ENCODE measurements at regions not wholly inside any gene's neighbourhood (a gene's known extent, or its start where the extent isn't known, plus 50 kb on each side); places are given as distances from the start of the nearest gene placed in this dataset.
A peak's percentile ranks its signal among the peaks of the same experiment; 100 is the strongest.

DNA sequence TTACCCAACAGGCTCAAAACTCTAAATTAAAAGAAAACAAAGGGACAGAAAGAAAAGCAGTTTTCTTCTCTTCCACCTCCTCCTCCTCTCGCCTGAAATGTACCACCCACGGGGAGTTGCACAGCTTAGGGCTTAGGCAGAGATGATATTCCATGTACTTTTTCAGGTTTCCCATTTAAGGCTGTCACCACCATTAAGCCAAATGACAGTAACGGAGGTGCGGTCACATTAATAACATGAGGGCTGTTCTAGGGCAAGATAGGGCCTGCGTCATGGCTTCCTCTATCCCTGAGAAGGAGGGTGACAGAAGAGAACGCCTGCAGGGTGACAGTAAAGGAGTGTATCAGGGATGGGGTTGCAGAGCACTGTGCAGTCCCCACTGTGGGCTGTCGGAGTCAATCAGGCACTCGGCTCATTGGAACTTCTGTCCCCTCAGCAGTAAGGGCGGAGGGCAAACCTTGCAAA is 51.7 kb upstream of the TJP1 start:
- Histone ChIP-seq H3K27ac (ENCODE audit: low read length, poor library complexity, severe bottlenecking) (no peak overlapping the region), H3K23ac (ENCODE audit: low read length in 2 of 2) (no peak overlapping the region), H2BK12ac (ENCODE audit: low read length in 2 of 2) (no peak overlapping the region), H2BK5ac (ENCODE audit: low read depth, low read length, poor library complexity, severe bottlenecking) (no peak overlapping the region), H2AFZ (ENCODE audit: low read depth, low read length) (no peak overlapping the region), H3K4me3 (ENCODE audit: insufficient read depth in 1 of 2, low read depth in 1 of 2, low read length in 2 of 2) (no peak overlapping the region), H3K79me1 (replicated peaks; ENCODE audit: low read length, poor library complexity, severe bottlenecking) (no peaks in the 10 kb centered on the region), H3K36me3 (ENCODE audit: control insufficient read depth in 1 of 2, insufficient read depth in 2 of 2, low read depth in 1 of 2, low read length in 2 of 2) (no peaks in the 10 kb centered on the region), H3K4me1 (ENCODE audit: control insufficient read depth, insufficient read depth, low read depth, low read length) (no peaks in the 10 kb centered on the region), H3K9ac (ENCODE audit: low read length) (no peak overlapping the region), H3K27me3 (ENCODE audit: control insufficient read depth in 1 of 2, insufficient read depth in 1 of 2, low read length in 2 of 2) (no peaks in the 10 kb centered on the region), H2BK15ac (ENCODE audit: low read depth, poor library complexity, severe bottlenecking) (no peak overlapping the region), H3K4me2 (ENCODE audit: low read length, poor library complexity, severe bottlenecking) (no peak overlapping the region), H2AK5ac (ENCODE audit: low read length, severe bottlenecking) (no peak overlapping the region), H3K4ac (ENCODE audit: low read depth in 1 of 2, low read length in 2 of 2) (peak overlapping the region in 1 of 2 experiments; percentile 56), H4K8ac (ENCODE audit: low read length) (no peak overlapping the region), H4K91ac (ENCODE audit: low read length) (no peak overlapping the region), H3K18ac (ENCODE audit: low read depth in 1 of 2, low read length in 2 of 2) (no peak overlapping the region), H3K9me3 (ENCODE audit: control insufficient read depth, low read length) (no peaks in the 10 kb centered on the region), H3K14ac (ENCODE audit: low read length in 2 of 2) (no peak overlapping the region), H2BK120ac (ENCODE audit: low read depth, low read length) (no peak overlapping the region)
- no peak for DNase-seq
- 98% methylated on average over 9 of the region's 9 CpGs for WGBS

DNA sequence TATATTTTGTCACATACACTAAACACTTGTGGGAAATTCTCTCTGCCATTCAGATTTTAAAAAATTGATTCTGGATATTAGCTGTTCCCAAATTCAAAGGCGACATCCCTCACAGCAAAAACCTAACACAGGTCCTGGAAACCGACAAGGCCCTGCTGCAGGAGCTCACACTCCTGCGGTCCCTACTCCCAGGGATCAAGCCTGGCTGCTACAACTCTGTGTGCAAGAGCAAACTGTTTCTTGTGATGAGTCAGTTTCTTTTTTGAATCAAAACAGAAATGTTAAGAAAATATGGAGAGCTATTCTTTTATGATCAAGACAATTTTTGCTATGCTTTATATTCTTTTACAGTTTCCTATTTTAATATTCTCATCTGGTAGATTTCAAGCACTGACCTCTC is 51.0 kb upstream of the TJP1 start:
- Histone ChIP-seq H2BK15ac (ENCODE audit: low read depth, poor library complexity, severe bottlenecking) (no peak overlapping the region), H3K27me3 (ENCODE audit: control insufficient read depth in 1 of 2, insufficient read depth in 1 of 2, low read length in 2 of 2) (no peaks in the 10 kb centered on the region)
- WGBS = 88% methylated on average over 3 of the region's 3 CpGs

DNA sequence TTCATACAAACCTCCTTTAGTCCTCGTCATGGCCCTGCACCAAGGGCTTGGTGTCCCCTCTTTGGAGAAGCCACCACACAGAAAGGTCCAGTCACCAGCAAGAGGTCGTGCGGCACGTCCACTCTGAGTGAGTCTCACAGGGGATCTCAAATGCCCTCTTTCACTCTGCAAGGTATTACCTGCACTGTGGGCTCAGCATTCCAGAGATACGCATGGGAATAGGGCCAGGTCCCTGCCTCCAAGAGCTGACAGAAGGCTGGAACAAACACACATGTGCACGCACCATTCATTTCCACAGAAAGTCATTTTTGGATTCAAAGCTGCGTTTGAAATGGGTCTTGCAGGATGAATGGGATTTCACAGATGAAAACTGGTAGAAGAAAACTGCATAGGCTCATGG is 50.4 kb upstream of the TJP1 start:
- no peaks in the 10 kb centered on the region for H3K9me3 ChIP-seq (ENCODE audit: control insufficient read depth, low read length)
- no peak overlapping the region for H3K23ac ChIP-seq (ENCODE audit: low read length in 2 of 2)
- H3K9ac ChIP-seq (ENCODE audit: low read length) = no peak overlapping the region
- no peak overlapping the region for H3K27ac ChIP-seq (ENCODE audit: low read length, poor library complexity, severe bottlenecking)
- H3K4ac ChIP-seq (ENCODE audit: low read depth in 1 of 2, low read length in 2 of 2) = no peak overlapping the region
- H2AFZ ChIP-seq (ENCODE audit: low read depth, low read length) = no peak overlapping the region
- no peak overlapping the region for H3K14ac ChIP-seq (ENCODE audit: low read length in 2 of 2)
- no peak overlapping the region for H3K4me3 ChIP-seq (ENCODE audit: insufficient read depth in 1 of 2, low read depth in 1 of 2, low read length in 2 of 2)
- 97% methylated on average over 7 of the region's 7 CpGs for WGBS
- H3K4me2 ChIP-seq (ENCODE audit: low read length, poor library complexity, severe bottlenecking) = no peak overlapping the region
- H3K36me3 ChIP-seq (ENCODE audit: control insufficient read depth in 1 of 2, insufficient read depth in 2 of 2, low read depth in 1 of 2, low read length in 2 of 2) = no peaks in the 10 kb centered on the region
- no peak overlapping the region for H2AK5ac ChIP-seq (ENCODE audit: low read length, severe bottlenecking)
- DNase-seq = no peak
- H3K27me3 ChIP-seq (ENCODE audit: control insufficient read depth in 1 of 2, insufficient read depth in 1 of 2, low read length in 2 of 2) = no peaks in the 10 kb centered on the region
- H2BK5ac ChIP-seq (ENCODE audit: low read depth, low read length, poor library complexity, severe bottlenecking) = no peak overlapping the region
- H3K18ac ChIP-seq (ENCODE audit: low read depth in 1 of 2, low read length in 2 of 2) = peak overlapping the region in 1 of 2 experiments; percentile 34
- peak overlapping the region; percentile 5 for H4K8ac ChIP-seq (ENCODE audit: low read length)
- no peaks in the 10 kb centered on the region for H3K79me1 ChIP-seq (replicated peaks; ENCODE audit: low read length, poor library complexity, severe bottlenecking)
- H2BK120ac ChIP-seq (ENCODE audit: low read depth, low read length) = no peak overlapping the region
- H2BK12ac ChIP-seq (ENCODE audit: low read length in 2 of 2) = peak overlapping the region in 1 of 2 experiments; percentile 1
- no peak overlapping the region for H2BK15ac ChIP-seq (ENCODE audit: low read depth, poor library complexity, severe bottlenecking)
- no peak overlapping the region for H4K91ac ChIP-seq (ENCODE audit: low read length)
- H3K4me1 ChIP-seq (ENCODE audit: control insufficient read depth, insufficient read depth, low read depth, low read length) = no peaks in the 10 kb centered on the region

More for the DNA sequence above, 51.0 kb upstream of the TJP1 start:
- H3K4me2 ChIP-seq (ENCODE audit: low read length, poor library complexity, severe bottlenecking) = no peak overlapping the region
- H3K9ac ChIP-seq (ENCODE audit: low read length) = no peak overlapping the region
- H2BK120ac ChIP-seq (ENCODE audit: low read depth, low read length) = no peak overlapping the region
- no peaks in the 10 kb centered on the region for H3K36me3 ChIP-seq (ENCODE audit: control insufficient read depth in 1 of 2, insufficient read depth in 2 of 2, low read depth in 1 of 2, low read length in 2 of 2)
- no peak overlapping the region for H3K14ac ChIP-seq (ENCODE audit: low read length in 2 of 2)
- no peak overlapping the region for H4K8ac ChIP-seq (ENCODE audit: low read length)
- no peak overlapping the region for H2AFZ ChIP-seq (ENCODE audit: low read depth, low read length)
- H3K18ac ChIP-seq (ENCODE audit: low read depth in 1 of 2, low read length in 2 of 2) = no peak overlapping the region
- H2BK12ac ChIP-seq (ENCODE audit: low read length in 2 of 2) = no peak overlapping the region
- no peaks in the 10 kb centered on the region for H3K4me1 ChIP-seq (ENCODE audit: control insufficient read depth, insufficient read depth, low read depth, low read length)
- H2AK5ac ChIP-seq (ENCODE audit: low read length, severe bottlenecking) = no peak overlapping the region
- no peak overlapping the region for H3K4ac ChIP-seq (ENCODE audit: low read depth in 1 of 2, low read length in 2 of 2)
- no peak overlapping the region for H3K27ac ChIP-seq (ENCODE audit: low read length, poor library complexity, severe bottlenecking)
- no peaks in the 10 kb centered on the region for H3K79me1 ChIP-seq (replicated peaks; ENCODE audit: low read length, poor library complexity, severe bottlenecking)
- no peak for DNase-seq
- no peak overlapping the region for H4K91ac ChIP-seq (ENCODE audit: low read length)
- H2BK5ac ChIP-seq (ENCODE audit: low read depth, low read length, poor library complexity, severe bottlenecking) = no peak overlapping the region
- no peak overlapping the region for H3K4me3 ChIP-seq (ENCODE audit: insufficient read depth in 1 of 2, low read depth in 1 of 2, low read length in 2 of 2)
- no peak overlapping the region for H3K23ac ChIP-seq (ENCODE audit: low read length in 2 of 2)
- H3K9me3 ChIP-seq (ENCODE audit: control insufficient read depth, low read length) = no peaks in the 10 kb centered on the region
